ENCODE measurements at regions not wholly inside any gene's neighbourhood (a gene's known extent, or its start where the extent isn't known, plus 50 kb on each side); places are given as distances from the start of the nearest gene placed in this dataset.

- TF ChIP-seq MAX (IDR thresholded peaks at IDR 0.05; ENCODE audit: low read depth, low read length) (no peak), POLR2A (IDR thresholded peaks at IDR 0.05; ENCODE audit: extremely low read depth, insufficient read length) (no peak), CTCF (IDR thresholded peaks at IDR 0.05; ENCODE audit: low read depth, low read length) (no peak), MYC (IDR thresholded peaks at IDR 0.05; ENCODE audit: low read depth, low read length) (no peak)
Measured at GRCh38 chr13:105914291-105915036, 621.0 kb downstream of the EFNB2 start.

All from NB4 (cell line).